ENCODE measurements at regions not wholly inside any gene's neighbourhood (a gene's known extent, or its start where the extent isn't known, plus 50 kb on each side); places are given as distances from the start of the nearest gene placed in this dataset.
"Not testable (repeated sequence)": the region's sequence is repeated elsewhere in the genome, so short reads cannot be mapped to it uniquely, and the experiment has no call there.

DNA sequence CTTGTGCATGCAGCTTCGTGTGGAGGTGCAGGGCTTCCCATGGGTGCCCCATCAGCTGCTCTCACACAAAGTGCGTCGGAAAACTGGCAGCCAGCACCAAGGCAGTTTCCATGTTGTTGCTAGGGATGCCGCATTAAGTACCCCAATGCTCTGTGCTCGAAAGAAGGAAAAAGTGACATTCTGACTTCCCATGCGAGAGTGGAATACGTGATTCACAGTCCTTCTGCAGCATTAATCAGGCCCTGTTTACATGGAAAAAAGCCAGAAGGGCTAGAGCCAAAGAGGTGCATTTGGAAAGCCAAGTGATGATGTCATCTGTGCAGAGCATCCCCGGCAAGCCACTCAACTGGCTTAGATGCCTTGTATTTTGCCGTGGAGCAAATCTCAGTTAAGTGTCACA, 258.3 kb downstream of the GATA3 start:
- DNase-seq (ENCODE audit: low read depth in 6 of 9, low spot score in 9 of 9): no peak
- peaks cover 0 to 6% of the 10 kb centered on the region in 2 donors for H3K9me3 ChIP-seq (ENCODE audit: control insufficient read depth in 2 of 2, insufficient read depth in 1 of 2, low read length in 1 of 2)
- H3K4me1 ChIP-seq (ENCODE audit: control insufficient read depth in 2 of 2, insufficient read depth in 2 of 2, low read length in 2 of 2): peaks cover 7 to 28% of the 10 kb centered on the region in 2 donors
- no peak overlapping the region for H3K27ac ChIP-seq (ENCODE audit: low read depth in 1 of 2, low read length in 1 of 2)
- H3K4me3 ChIP-seq (ENCODE audit: low read length in 2 of 2): no peak overlapping the region
- H3K27me3 ChIP-seq (ENCODE audit: control insufficient read depth in 2 of 2, insufficient read depth in 1 of 2, low read length in 1 of 2): no peaks in the 10 kb centered on the region
- WGBS: 91% methylated on average over 9 of the region's 9 CpGs
- peaks cover 0 to 3% of the 10 kb centered on the region in 2 donors for H3K36me3 ChIP-seq (ENCODE audit: control insufficient read depth in 2 of 2, insufficient read depth in 2 of 2, low read length in 1 of 2)

DNA sequence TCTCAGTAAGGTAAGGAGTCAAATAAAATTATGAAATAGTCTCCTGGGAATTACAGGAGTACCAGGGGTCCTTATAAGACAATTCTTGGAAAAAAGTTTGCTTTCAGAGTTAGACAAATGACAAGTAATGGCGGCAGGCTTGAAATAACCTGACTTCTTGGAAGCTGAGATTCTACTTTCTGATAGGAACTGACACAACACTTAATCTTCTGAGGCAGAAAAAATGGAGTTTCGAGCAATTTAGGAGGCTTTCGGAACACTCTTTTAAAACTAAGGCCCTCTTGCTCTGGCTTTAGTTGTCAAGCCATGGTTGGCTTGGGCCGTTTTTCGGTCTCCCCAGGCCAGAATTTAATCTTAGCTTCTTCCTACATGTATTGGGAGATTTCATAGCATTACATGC, 260.0 kb downstream of the GATA3 start:
- H3K27ac ChIP-seq (ENCODE audit: low read depth in 1 of 2, low read length in 1 of 2): peak overlapping the region in 1 of 2 donors; percentile 93
- peaks cover 0 to 3% of the 10 kb centered on the region in 2 donors for H3K36me3 ChIP-seq (ENCODE audit: control insufficient read depth in 2 of 2, insufficient read depth in 2 of 2, low read length in 1 of 2)
- H3K4me3 ChIP-seq (ENCODE audit: low read length in 2 of 2): no peak overlapping the region
- H3K9me3 ChIP-seq (ENCODE audit: control insufficient read depth in 2 of 2, insufficient read depth in 1 of 2, low read length in 1 of 2): peaks cover 0 to 6% of the 10 kb centered on the region in 2 donors
- no peaks in the 10 kb centered on the region for H3K27me3 ChIP-seq (ENCODE audit: control insufficient read depth in 2 of 2, insufficient read depth in 1 of 2, low read length in 1 of 2)
- no peak for DNase-seq (ENCODE audit: low read depth in 6 of 9, low spot score in 9 of 9)
- peaks cover 9 to 33% of the 10 kb centered on the region in 2 donors for H3K4me1 ChIP-seq (ENCODE audit: control insufficient read depth in 2 of 2, insufficient read depth in 2 of 2, low read length in 2 of 2)
- 96% methylated on average over 5 of the region's 5 CpGs for WGBS

DNA sequence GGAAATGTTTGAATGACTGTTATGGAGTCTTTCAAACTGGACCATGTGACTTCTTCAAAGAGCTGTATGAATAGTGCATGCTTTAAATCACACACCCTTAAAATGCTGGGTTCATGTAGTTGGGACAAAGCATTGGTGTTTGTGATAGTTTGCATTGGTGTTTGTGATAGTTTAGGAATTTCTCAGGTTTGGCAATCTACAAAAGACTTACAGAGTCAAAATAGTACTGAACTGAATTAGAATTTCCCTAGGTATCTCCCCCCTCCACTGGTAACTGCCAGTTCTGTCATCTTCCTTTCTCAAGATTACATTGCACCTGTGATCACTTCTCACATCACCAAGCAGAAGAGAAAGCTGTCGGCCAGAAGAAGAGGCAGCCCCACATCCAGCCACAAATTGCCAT, 261.1 kb downstream of the GATA3 start:
- H3K27ac ChIP-seq (ENCODE audit: low read depth in 1 of 2, low read length in 1 of 2): peak overlapping the region; percentile 82 to 93
- peaks cover 0 to 6% of the 10 kb centered on the region in 2 donors for H3K9me3 ChIP-seq (ENCODE audit: control insufficient read depth in 2 of 2, insufficient read depth in 1 of 2, low read length in 1 of 2)
- H3K36me3 ChIP-seq (ENCODE audit: control insufficient read depth in 2 of 2, insufficient read depth in 2 of 2, low read length in 1 of 2): peaks cover 0 to 3% of the 10 kb centered on the region in 2 donors
- peak in 4 of 9 donors; percentile 40 to 81 (median 52) for DNase-seq (ENCODE audit: low read depth in 6 of 9, low spot score in 9 of 9)
- no peak overlapping the region for H3K4me3 ChIP-seq (ENCODE audit: low read length in 2 of 2)
- WGBS: 4% methylated on average over 1 of the region's 1 CpG
- peaks cover 14 to 41% of the 10 kb centered on the region in 2 donors for H3K4me1 ChIP-seq (ENCODE audit: control insufficient read depth in 2 of 2, insufficient read depth in 2 of 2, low read length in 2 of 2)
- no peaks in the 10 kb centered on the region for H3K27me3 ChIP-seq (ENCODE audit: control insufficient read depth in 2 of 2, insufficient read depth in 1 of 2, low read length in 1 of 2)

DNA sequence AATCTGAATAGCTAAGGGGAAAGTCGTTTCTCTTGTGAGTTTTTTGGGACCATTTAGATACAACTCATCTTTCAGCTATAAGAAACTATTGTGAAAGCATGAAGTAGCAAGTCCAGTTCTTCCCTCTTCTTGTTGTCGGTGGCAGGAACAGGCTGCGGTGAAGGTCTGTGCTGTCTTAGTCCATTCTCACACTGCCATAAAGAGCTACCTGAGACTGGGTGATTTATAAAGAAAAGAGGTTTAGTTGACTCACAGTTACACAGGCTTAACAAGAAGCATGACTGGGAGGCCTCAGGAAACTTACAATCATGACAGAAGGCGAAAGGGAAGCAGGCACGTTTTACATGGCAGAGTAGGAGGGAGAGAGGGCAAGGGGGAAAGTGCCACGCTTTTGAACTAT, 261.8 kb downstream of the GATA3 start:
- Histone ChIP-seq H3K27me3 (ENCODE audit: control insufficient read depth in 2 of 2, insufficient read depth in 1 of 2, low read length in 1 of 2) (no peaks in the 10 kb centered on the region), H3K36me3 (ENCODE audit: control insufficient read depth in 2 of 2, insufficient read depth in 2 of 2, low read length in 1 of 2) (peaks cover 0 to 3% of the 10 kb centered on the region in 2 donors), H3K4me3 (ENCODE audit: low read length in 2 of 2) (no peak overlapping the region), H3K4me1 (ENCODE audit: control insufficient read depth in 2 of 2, insufficient read depth in 2 of 2, low read length in 2 of 2) (peaks cover 14 to 41% of the 10 kb centered on the region in 2 donors), H3K27ac (ENCODE audit: low read depth in 1 of 2, low read length in 1 of 2) (peak overlapping the region in 1 of 2 donors; percentile 93), H3K9me3 (ENCODE audit: control insufficient read depth in 2 of 2, insufficient read depth in 1 of 2, low read length in 1 of 2) (peaks cover 0 to 6% of the 10 kb centered on the region in 2 donors)
- DNase-seq (ENCODE audit: low read depth in 6 of 9, low spot score in 9 of 9): no peak
- WGBS: 90% methylated on average over 6 of the region's 6 CpGs

DNA sequence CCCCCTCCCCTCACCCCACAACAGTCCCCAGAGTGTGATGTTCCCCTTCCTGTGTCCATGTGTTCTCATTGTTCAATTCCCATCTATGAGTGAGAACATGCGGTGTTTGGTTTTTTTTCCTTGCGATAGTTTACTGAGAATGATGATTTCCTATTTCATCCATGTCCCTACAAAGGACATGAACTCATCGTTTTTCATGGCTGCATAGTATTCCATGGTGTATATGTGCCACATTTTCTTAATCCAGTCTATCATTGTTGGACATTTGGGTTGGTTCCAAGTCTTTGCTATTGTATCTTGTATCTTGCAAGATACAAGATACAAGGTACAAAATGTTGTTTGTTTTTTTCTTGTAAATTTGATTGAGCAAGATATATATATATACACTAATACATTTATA, 263.9 kb downstream of the GATA3 start:
- DNase-seq (ENCODE audit: low read depth in 6 of 9, low spot score in 9 of 9); H3K36me3 ChIP-seq (ENCODE audit: control insufficient read depth in 2 of 2, insufficient read depth in 2 of 2, low read length in 1 of 2); H3K9me3 ChIP-seq (ENCODE audit: control insufficient read depth in 2 of 2, insufficient read depth in 1 of 2, low read length in 1 of 2); H3K27me3 ChIP-seq (ENCODE audit: control insufficient read depth in 2 of 2, insufficient read depth in 1 of 2, low read length in 1 of 2); H3K4me3 ChIP-seq (ENCODE audit: low read length in 2 of 2): not testable (repeated sequence)
- H3K4me1 ChIP-seq (ENCODE audit: control insufficient read depth in 2 of 2, insufficient read depth in 2 of 2, low read length in 2 of 2): peaks cover 16 to 43% of the 10 kb centered on the region in 2 donors
- H3K27ac ChIP-seq (ENCODE audit: low read depth in 1 of 2, low read length in 1 of 2): peak overlapping the region in 1 of 2 donors; percentile 86
- over 99% methylated on average over 3 of the region's 3 CpGs for WGBS

DNA sequence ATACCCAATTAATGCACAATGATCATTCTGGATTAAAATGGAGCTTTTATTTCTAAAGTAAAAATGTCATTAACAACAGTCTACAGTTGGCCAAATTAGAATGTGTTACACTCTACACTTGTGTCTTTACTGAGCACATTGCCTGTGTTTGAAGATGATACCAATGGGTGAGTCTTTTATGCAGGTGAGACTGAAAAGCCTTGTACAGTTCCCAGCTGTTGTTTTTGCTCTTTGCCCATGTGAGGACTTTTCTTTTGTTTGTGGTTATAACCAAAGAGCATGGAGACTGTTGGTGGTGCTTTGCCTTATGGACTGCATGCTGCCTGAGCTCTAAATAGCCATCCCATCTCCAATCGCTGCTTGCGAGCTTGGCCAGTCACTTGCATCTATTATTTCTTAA, 264.5 kb downstream of the GATA3 start:
- Histone ChIP-seq H3K27me3 (ENCODE audit: control insufficient read depth in 2 of 2, insufficient read depth in 1 of 2, low read length in 1 of 2) (no peaks in the 10 kb centered on the region), H3K36me3 (ENCODE audit: control insufficient read depth in 2 of 2, insufficient read depth in 2 of 2, low read length in 1 of 2) (peaks cover 0 to 3% of the 10 kb centered on the region in 2 donors), H3K4me1 (ENCODE audit: control insufficient read depth in 2 of 2, insufficient read depth in 2 of 2, low read length in 2 of 2) (peaks cover 18 to 48% of the 10 kb centered on the region in 2 donors), H3K27ac (ENCODE audit: low read depth in 1 of 2, low read length in 1 of 2) (peak overlapping the region in 1 of 2 donors; percentile 86), H3K4me3 (ENCODE audit: low read length in 2 of 2) (no peak overlapping the region), H3K9me3 (ENCODE audit: control insufficient read depth in 2 of 2, insufficient read depth in 1 of 2, low read length in 1 of 2) (no peaks in the 10 kb centered on the region)
- DNase-seq (ENCODE audit: low read depth in 6 of 9, low spot score in 9 of 9): peak in 4 of 9 donors; percentile 54 to 83 (median 62)
- WGBS: 68% methylated on average over 2 of the region's 2 CpGs

DNA sequence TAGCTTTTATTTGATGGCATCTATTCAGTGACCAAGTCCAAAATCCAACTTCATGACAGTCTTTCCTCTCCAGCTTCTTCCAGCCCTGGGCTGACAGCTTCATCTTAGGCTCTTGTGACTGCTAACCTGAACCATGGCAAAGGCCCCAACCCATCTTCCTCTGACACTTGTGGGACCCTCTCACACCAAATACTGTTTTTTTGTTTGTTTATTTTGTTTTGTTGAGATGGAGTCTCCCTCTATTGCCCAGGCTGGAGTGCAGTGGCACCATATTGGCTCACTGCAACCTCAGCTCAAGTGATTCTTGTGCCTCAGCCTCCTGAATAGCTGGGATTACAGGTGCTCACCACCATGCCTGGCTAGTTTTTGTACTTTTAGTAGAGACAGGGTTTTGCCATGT, 265.2 kb downstream of the GATA3 start:
- Histone ChIP-seq H3K27me3 (ENCODE audit: control insufficient read depth in 2 of 2, insufficient read depth in 1 of 2, low read length in 1 of 2) (no peaks in the 10 kb centered on the region), H3K27ac (ENCODE audit: low read depth in 1 of 2, low read length in 1 of 2) (peak overlapping the region in 1 of 2 donors; percentile 86), H3K9me3 (ENCODE audit: control insufficient read depth in 2 of 2, insufficient read depth in 1 of 2, low read length in 1 of 2) (no peaks in the 10 kb centered on the region), H3K4me1 (ENCODE audit: control insufficient read depth in 2 of 2, insufficient read depth in 2 of 2, low read length in 2 of 2) (peaks cover 18 to 45% of the 10 kb centered on the region in 2 donors), H3K4me3 (ENCODE audit: low read length in 2 of 2) (no peak overlapping the region), H3K36me3 (ENCODE audit: control insufficient read depth in 2 of 2, insufficient read depth in 2 of 2, low read length in 1 of 2) (peaks cover 0 to 1% of the 10 kb centered on the region in 2 donors)
- no peak for DNase-seq (ENCODE audit: low read depth in 6 of 9, low spot score in 9 of 9)

DNA sequence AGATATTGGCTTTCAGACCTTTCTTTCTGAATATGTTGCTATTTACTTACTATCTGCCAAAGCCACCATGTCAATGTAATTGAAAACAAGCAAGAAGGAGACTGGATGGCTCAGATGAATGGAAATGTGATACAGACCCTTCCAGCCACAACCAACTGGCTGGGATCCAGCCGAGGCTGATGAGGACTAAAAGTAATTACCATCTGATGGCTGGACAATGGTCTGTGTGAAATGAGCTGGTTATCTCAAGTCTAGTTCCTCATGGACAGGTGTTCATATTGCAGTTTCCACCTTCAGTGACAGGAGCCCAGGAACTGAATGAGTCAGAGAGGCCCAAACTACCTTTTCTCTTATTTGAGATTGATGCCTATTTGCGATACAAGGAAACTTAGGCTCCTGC, 267.5 kb downstream of the GATA3 start:
- Histone ChIP-seq H3K4me1 (ENCODE audit: control insufficient read depth in 2 of 2, insufficient read depth in 2 of 2, low read length in 2 of 2) (peaks cover 27 to 43% of the 10 kb centered on the region in 2 donors), H3K36me3 (ENCODE audit: control insufficient read depth in 2 of 2, insufficient read depth in 2 of 2, low read length in 1 of 2) (no peaks in the 10 kb centered on the region), H3K27me3 (ENCODE audit: control insufficient read depth in 2 of 2, insufficient read depth in 1 of 2, low read length in 1 of 2) (no peaks in the 10 kb centered on the region), H3K9me3 (ENCODE audit: control insufficient read depth in 2 of 2, insufficient read depth in 1 of 2, low read length in 1 of 2) (no peaks in the 10 kb centered on the region), H3K27ac (ENCODE audit: low read depth in 1 of 2, low read length in 1 of 2) (no peak overlapping the region), H3K4me3 (ENCODE audit: low read length in 2 of 2) (no peak overlapping the region)
- 94% methylated on average over 2 of the region's 2 CpGs for WGBS
- DNase-seq (ENCODE audit: low read depth in 6 of 9, low spot score in 9 of 9): no peak

DNA sequence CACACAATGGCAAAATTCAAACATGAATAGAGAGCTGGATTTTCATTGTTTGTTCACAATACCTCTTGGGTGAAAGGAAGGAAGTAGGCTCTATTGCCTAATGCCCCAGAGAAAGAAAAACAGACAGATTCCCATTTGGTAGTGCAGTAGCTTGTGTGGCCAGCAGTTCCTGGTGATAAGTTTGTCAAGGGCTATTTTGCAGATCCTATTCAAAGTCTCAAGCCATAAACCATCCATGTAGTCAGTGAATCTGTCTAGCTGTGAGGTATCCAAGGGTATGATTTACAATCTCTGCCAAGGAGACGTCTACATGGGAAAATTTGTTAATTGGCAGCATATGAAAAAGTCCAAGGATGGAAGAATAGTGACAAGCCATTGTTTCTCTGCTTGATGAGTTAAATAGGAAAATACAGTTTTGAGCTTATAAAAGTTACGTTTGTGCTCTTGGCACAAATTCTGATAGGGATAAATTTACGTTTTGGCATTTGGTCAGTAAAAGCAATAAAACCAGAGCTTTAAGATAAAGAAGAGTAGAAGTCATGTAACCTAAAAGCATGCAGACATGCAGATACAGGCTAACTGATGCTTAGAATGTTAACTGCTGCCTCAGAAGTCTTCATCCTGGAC, 269.1 kb downstream of the GATA3 start:
- Histone ChIP-seq H3K4me1 (ENCODE audit: control insufficient read depth in 2 of 2, insufficient read depth in 2 of 2, low read length in 2 of 2) (peaks cover 33 to 48% of the 10 kb centered on the region in 2 donors), H3K4me3 (ENCODE audit: low read length in 2 of 2) (no peak overlapping the region), H3K36me3 (ENCODE audit: control insufficient read depth in 2 of 2, insufficient read depth in 2 of 2, low read length in 1 of 2) (no peaks in the 10 kb centered on the region), H3K27me3 (ENCODE audit: control insufficient read depth in 2 of 2, insufficient read depth in 1 of 2, low read length in 1 of 2) (no peaks in the 10 kb centered on the region), H3K9me3 (ENCODE audit: control insufficient read depth in 2 of 2, insufficient read depth in 1 of 2, low read length in 1 of 2) (no peaks in the 10 kb centered on the region), H3K27ac (ENCODE audit: low read depth in 1 of 2, low read length in 1 of 2) (no peak overlapping the region)
- no peak for DNase-seq (ENCODE audit: low read depth in 6 of 9, low spot score in 9 of 9)
- WGBS: 92% methylated on average over 3 of the region's 3 CpGs
